ENCODE measurements at regions not wholly inside any gene's neighbourhood (a gene's known extent, or its start where the extent isn't known, plus 50 kb on each side); places are given as distances from the start of the nearest gene placed in this dataset.

DNA sequence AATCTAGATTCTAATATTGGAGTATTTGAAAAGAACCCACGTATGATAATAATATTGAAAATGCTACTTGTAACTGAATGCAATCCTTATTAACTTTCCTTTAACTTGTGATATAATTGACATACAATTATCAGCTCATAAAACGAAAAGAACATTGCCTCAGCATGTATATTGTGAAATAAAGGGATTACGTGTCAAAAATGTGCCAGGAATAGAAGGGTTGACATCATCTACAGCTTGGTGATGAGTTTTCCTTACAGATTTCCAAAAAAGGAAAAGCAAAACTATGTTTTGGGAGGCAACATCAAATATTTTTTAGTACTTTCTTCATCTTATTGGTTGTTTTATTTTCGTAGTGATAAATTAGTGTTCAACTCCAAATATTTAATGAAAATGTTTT lies 266.0 kb upstream of the PTGER4 start:
- no peaks in the 10 kb centered on the region for H3K36me3 ChIP-seq (ENCODE audit: insufficient read depth, low read length)
- no peaks in the 10 kb centered on the region for H3K9me3 ChIP-seq (ENCODE audit: insufficient read depth, low read depth, low read length)
- no peak overlapping the region for H3K4me3 ChIP-seq (ENCODE audit: low read length)
- 97% methylated on average over 2 of the region's 4 CpGs for WGBS
- no peak overlapping the region for H3K9ac ChIP-seq (ENCODE audit: low read depth, low read length)
- no peak overlapping the region for H3K27ac ChIP-seq (ENCODE audit: low read depth, low read length)
- no peaks in the 10 kb centered on the region for H3K27me3 ChIP-seq (ENCODE audit: insufficient read depth, low read length)
- H3K4me1 ChIP-seq (ENCODE audit: insufficient read depth, low read length) = no peaks in the 10 kb centered on the region; the same call in 1 of the 2 replicates

DNA sequence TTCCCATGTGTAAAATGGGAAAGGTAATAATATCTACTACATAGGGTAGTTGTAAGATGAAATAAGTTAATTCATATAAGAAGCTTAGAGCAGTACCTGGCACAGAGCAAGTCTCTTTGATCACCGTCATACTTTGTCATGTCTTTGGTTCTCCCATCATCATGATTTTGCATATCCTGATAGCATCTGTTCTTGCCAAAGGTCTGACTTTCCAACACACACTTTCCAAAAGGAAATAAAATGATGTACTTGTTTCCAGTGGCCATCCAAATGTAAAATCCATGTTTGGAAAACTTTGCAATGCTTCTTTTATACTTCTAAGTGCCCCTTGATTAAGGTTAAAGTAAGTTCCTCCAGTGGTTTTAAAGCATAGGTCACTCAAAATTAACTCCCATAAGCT lies 266.9 kb upstream of the PTGER4 start:
- Histone ChIP-seq H3K4me1 (ENCODE audit: insufficient read depth, low read length) (no peaks in the 10 kb centered on the region; the same call in 1 of the 2 replicates), H3K9me3 (ENCODE audit: insufficient read depth, low read depth, low read length) (no peaks in the 10 kb centered on the region), H3K9ac (ENCODE audit: low read depth, low read length) (no peak overlapping the region), H3K27me3 (ENCODE audit: insufficient read depth, low read length) (no peaks in the 10 kb centered on the region), H3K4me3 (ENCODE audit: low read length) (no peak overlapping the region), H3K27ac (ENCODE audit: low read depth, low read length) (no peak overlapping the region), H3K36me3 (ENCODE audit: insufficient read depth, low read length) (no peaks in the 10 kb centered on the region)
- 94% methylated on average over 1 of the region's 1 CpG for WGBS

DNA sequence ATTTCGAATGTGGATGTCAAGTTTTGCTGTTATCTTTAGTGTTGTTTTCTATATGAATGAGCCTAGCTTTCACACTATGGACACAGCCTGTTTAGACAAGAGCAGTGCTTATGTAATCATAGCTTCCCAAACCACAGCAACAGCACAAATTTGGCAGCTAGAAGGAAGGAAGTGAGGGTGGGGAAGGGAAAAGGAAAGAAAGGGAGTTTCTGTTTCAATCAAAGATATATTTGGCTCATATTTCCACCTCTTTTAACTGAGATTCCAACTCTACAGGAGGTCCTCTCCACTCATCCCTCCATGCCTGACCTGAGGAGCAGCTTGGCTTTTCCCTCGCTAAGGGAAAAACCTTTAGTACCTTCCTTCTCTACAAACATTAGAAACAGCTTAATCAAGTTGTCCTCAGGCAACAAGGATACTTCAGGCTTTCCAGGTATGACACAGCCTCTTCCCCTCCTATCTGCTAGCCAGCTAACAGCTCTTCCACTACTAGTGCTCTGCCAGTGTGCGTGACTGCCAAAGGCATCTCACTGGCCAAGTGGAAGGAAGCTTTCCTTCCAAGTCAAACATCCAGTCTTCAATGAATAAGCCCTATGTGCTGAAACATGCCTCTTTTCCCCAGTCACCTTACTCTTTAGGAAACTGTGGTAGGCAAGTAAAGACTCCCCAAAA lies 268.6 kb upstream of the PTGER4 start:
- no peaks in the 10 kb centered on the region for H3K27me3 ChIP-seq (ENCODE audit: insufficient read depth, low read length)
- H3K9ac ChIP-seq (ENCODE audit: low read depth, low read length) = no peak overlapping the region
- no peaks in the 10 kb centered on the region for H3K9me3 ChIP-seq (ENCODE audit: insufficient read depth, low read depth, low read length)
- H3K4me3 ChIP-seq (ENCODE audit: low read length) = no peak overlapping the region
- no peaks in the 10 kb centered on the region; the same call in 1 of the 2 replicates for H3K4me1 ChIP-seq (ENCODE audit: insufficient read depth, low read length)
- WGBS = 87% methylated on average over 3 of the region's 3 CpGs
- H3K36me3 ChIP-seq (ENCODE audit: insufficient read depth, low read length) = no peaks in the 10 kb centered on the region
- H3K27ac ChIP-seq (ENCODE audit: low read depth, low read length) = no peak overlapping the region

DNA sequence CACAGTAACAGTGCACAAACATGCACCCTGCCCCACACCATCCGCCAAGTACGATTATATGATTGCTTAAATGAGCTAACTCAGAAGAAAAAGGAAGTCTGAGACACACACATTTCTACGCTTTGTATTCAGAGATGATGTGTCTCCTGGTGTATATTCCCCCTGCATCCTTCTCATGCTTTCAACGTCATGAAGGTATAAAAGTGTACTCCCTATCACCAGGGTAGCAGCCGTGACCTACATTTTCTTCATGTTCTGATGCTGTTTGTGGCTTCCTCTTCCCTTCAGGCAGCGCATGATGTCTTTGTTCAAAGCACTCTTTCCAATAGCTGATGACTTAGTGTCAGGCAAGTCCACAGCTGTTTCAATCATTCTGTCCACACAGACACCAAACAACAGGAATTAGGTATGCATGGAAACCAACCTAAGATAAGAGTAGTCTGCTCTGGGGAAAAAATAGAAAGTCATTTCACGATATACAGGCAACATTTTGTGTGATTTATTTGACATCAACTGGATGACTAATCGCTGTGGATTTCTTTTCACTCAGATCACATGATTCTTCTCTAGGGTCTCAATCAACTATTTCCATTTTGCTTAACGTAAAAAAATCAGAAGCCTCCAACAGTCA lies 269.4 kb upstream of the PTGER4 start:
- no peaks in the 10 kb centered on the region; the same call in 1 of the 2 replicates for H3K4me1 ChIP-seq (ENCODE audit: insufficient read depth, low read length)
- no peak overlapping the region for H3K9ac ChIP-seq (ENCODE audit: low read depth, low read length)
- no peak overlapping the region for H3K4me3 ChIP-seq (ENCODE audit: low read length)
- H3K9me3 ChIP-seq (ENCODE audit: insufficient read depth, low read depth, low read length) = no peaks in the 10 kb centered on the region
- no peak overlapping the region for H3K27ac ChIP-seq (ENCODE audit: low read depth, low read length)
- WGBS = 89% methylated on average over 9 of the region's 9 CpGs
- no peaks in the 10 kb centered on the region for H3K36me3 ChIP-seq (ENCODE audit: insufficient read depth, low read length)
- no peaks in the 10 kb centered on the region for H3K27me3 ChIP-seq (ENCODE audit: insufficient read depth, low read length)

DNA sequence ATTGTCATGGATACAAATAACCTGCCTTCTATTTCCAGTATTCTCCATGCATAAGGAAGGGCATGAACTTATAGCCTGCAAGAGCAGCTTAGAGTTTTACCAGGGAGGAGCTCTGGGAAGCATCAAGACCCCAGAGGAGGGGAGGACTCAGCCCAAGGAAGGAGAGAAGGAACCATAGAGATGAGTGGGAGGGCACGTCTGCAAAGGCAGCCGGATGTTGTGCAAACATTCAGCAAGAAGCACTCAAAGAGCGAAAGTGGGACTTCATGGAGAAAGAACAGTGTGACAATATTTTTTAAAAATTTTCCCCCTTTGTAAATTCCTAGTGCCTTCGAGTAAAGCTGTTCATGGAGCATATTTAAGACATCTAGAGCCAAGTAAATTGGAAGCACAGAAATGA lies 270.1 kb upstream of the PTGER4 start:
- Histone ChIP-seq H3K27ac (ENCODE audit: low read depth, low read length) (no peak overlapping the region), H3K4me1 (ENCODE audit: insufficient read depth, low read length) (no peaks in the 10 kb centered on the region; the same call in 1 of the 2 replicates), H3K9ac (ENCODE audit: low read depth, low read length) (no peak overlapping the region), H3K36me3 (ENCODE audit: insufficient read depth, low read length) (no peaks in the 10 kb centered on the region), H3K27me3 (ENCODE audit: insufficient read depth, low read length) (no peaks in the 10 kb centered on the region), H3K9me3 (ENCODE audit: insufficient read depth, low read depth, low read length) (no peaks in the 10 kb centered on the region), H3K4me3 (ENCODE audit: low read length) (no peak overlapping the region)
- 84% methylated on average over 4 of the region's 4 CpGs for WGBS

DNA sequence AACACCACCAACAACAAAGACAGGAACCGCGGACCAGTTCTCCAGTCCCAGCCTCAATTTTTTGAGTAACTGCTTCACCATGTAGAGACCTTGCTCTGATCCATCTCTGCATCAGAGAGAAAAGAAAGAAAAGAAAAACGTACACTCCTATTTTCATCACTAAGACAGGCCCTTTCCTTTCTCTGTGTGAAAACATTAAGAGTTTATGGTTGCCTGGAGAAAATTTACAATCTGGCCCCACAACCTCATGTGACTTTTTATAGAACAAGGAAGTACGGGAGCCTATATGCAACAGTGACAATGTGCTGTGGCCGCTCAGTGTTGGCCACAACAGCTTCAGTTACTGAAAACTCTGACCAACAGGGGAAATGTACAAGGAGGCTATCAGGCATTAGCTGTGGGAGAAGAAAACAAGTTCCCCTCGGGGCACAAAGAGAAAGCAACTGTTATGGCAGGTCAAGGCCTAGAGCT lies 272.9 kb upstream of the PTGER4 start:
- H3K9me3 ChIP-seq (ENCODE audit: insufficient read depth, low read depth, low read length) = no peaks in the 10 kb centered on the region
- H3K4me1 ChIP-seq (ENCODE audit: insufficient read depth, low read length) = peaks cover 1% of the 10 kb centered on the region; the same call in 1 of the 2 replicates
- H3K9ac ChIP-seq (ENCODE audit: low read depth, low read length) = no peak overlapping the region
- no peak overlapping the region for H3K4me3 ChIP-seq (ENCODE audit: low read length)
- no peak overlapping the region for H3K27ac ChIP-seq (ENCODE audit: low read depth, low read length)
- WGBS = 95% methylated on average over 5 of the region's 6 CpGs
- no peaks in the 10 kb centered on the region for H3K27me3 ChIP-seq (ENCODE audit: insufficient read depth, low read length)
- H3K36me3 ChIP-seq (ENCODE audit: insufficient read depth, low read length) = no peaks in the 10 kb centered on the region

DNA sequence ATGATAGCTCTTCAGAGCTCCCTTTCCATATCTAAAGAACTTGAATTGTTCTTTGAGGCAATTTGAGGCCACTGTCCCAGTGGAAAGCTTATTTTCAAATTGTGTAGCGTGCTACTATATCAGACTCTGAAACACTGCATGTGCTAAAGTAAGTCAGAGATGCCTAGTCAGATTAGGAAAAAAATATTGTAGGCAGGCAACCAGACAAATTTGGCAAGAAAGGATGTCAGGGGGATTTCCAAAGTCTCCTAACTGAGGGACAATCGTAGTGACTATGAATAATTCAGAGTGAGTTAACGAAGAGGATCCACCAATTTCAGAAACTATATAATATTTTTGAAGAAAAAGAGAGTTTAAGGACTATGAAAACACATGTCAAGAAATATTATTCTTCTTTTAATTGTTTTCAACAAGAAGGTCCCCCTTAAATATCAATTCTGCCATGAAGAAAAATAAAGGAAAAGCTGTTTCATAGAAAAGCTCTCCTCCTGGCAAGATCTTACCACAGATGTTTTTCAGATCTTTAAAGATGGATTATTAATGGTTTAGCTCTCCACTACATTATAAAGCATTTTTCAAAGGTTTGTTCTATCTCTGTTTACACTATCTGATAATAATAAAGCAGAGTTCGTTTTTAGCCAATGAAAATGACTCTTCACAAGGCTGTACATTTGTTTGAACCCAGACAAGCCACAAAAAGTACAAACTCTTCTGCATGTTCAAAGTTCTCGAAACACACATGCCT lies 273.5 kb upstream of the PTGER4 start:
- H3K27me3 ChIP-seq (ENCODE audit: insufficient read depth, low read length) = no peaks in the 10 kb centered on the region
- no peak overlapping the region for H3K27ac ChIP-seq (ENCODE audit: low read depth, low read length)
- 94% methylated on average over 4 of the region's 5 CpGs for WGBS
- no peaks in the 10 kb centered on the region for H3K9me3 ChIP-seq (ENCODE audit: insufficient read depth, low read depth, low read length)
- peaks cover 7% of the 10 kb centered on the region; the same call in 1 of the 2 replicates for H3K4me1 ChIP-seq (ENCODE audit: insufficient read depth, low read length)
- H3K4me3 ChIP-seq (ENCODE audit: low read length) = no peak overlapping the region
- H3K36me3 ChIP-seq (ENCODE audit: insufficient read depth, low read length) = no peaks in the 10 kb centered on the region
- H3K9ac ChIP-seq (ENCODE audit: low read depth, low read length) = no peak overlapping the region

DNA sequence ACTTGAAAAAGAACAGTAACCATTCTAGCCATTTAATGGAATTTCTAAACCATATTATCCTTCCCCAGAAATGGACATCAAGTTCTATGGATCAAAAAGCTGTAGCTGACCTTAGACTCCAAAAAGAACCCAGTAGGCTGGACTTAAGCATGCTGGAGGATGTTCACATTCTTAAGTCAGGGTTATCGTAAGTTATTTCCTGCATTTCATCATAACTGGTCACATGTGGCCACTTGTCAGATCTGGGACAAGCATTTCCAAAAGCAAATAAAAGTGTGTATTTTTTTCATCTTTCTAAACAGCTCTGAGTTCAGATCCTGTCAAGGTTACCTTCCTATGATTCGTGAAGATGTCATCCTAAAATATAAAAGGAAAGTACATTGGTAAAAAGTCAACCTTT lies 274.5 kb upstream of the PTGER4 start:
- Histone ChIP-seq H3K9ac (ENCODE audit: low read depth, low read length) (no peak overlapping the region), H3K4me3 (ENCODE audit: low read length) (no peak overlapping the region), H3K27ac (ENCODE audit: low read depth, low read length) (no peak overlapping the region), H3K4me1 (ENCODE audit: insufficient read depth, low read length) (0 out of 2 replicates have a peak, but pooled peaks cover 7% of the 10 kb centered on the region), H3K9me3 (ENCODE audit: insufficient read depth, low read depth, low read length) (no peaks in the 10 kb centered on the region), H3K27me3 (ENCODE audit: insufficient read depth, low read length) (no peaks in the 10 kb centered on the region), H3K36me3 (ENCODE audit: insufficient read depth, low read length) (no peaks in the 10 kb centered on the region)
- 100% methylated on average over 2 of the region's 2 CpGs for WGBS

DNA sequence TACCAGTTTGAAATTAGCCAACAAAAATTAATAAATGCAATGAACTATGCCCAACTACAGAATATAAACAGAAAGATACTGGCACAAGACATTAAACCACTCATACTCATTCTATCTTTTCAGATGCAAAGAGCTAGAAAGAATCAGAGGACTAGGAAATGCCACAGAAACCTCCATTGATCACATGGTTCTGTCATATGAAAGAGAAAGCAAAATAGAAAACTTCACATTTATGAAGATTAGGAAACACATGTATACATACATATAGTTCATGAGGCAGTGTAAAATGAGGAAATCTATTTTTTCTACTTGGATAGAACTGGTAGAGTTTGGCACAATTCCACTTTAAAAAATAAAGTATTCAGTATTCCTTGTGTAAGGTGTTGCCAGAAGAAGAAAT lies 275.1 kb upstream of the PTGER4 start:
- Histone ChIP-seq H3K27ac (ENCODE audit: low read depth, low read length) (no peak overlapping the region), H3K9ac (ENCODE audit: low read depth, low read length) (no peak overlapping the region), H3K9me3 (ENCODE audit: insufficient read depth, low read depth, low read length) (no peaks in the 10 kb centered on the region), H3K4me1 (ENCODE audit: insufficient read depth, low read length) (0 out of 2 replicates have a peak, but pooled peaks cover 7% of the 10 kb centered on the region), H3K36me3 (ENCODE audit: insufficient read depth, low read length) (no peaks in the 10 kb centered on the region), H3K4me3 (ENCODE audit: low read length) (no peak overlapping the region), H3K27me3 (ENCODE audit: insufficient read depth, low read length) (no peaks in the 10 kb centered on the region)

DNA sequence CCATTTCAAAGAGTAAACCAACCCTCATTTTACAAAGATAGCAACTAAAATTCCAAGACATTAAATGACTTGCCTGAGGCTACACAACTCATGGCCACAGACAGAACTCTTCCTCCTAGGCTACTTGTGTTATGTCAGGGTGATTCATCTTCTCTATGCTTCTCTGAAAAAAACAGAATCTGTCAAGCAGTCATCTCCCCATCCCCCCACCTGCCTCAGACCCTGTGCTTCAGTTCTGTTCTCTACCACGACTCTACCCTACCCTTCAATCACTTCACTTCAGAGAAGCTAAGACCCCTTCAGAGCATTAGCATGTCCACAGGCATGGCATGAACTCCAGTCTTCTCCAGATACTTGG lies 277.7 kb upstream of the PTGER4 start:
- Histone ChIP-seq H3K4me3 (ENCODE audit: low read length) (no peak overlapping the region), H3K4me1 (ENCODE audit: insufficient read depth, low read length) (0 out of 2 replicates have a peak, but pooled peaks cover 7% of the 10 kb centered on the region), H3K9me3 (ENCODE audit: insufficient read depth, low read depth, low read length) (no peaks in the 10 kb centered on the region), H3K9ac (ENCODE audit: low read depth, low read length) (no peak overlapping the region), H3K27ac (ENCODE audit: low read depth, low read length) (no peak overlapping the region), H3K36me3 (ENCODE audit: insufficient read depth, low read length) (no peaks in the 10 kb centered on the region), H3K27me3 (ENCODE audit: insufficient read depth, low read length) (no peaks in the 10 kb centered on the region)
- 25% methylated on average over 1 of the region's 1 CpG for WGBS

DNA sequence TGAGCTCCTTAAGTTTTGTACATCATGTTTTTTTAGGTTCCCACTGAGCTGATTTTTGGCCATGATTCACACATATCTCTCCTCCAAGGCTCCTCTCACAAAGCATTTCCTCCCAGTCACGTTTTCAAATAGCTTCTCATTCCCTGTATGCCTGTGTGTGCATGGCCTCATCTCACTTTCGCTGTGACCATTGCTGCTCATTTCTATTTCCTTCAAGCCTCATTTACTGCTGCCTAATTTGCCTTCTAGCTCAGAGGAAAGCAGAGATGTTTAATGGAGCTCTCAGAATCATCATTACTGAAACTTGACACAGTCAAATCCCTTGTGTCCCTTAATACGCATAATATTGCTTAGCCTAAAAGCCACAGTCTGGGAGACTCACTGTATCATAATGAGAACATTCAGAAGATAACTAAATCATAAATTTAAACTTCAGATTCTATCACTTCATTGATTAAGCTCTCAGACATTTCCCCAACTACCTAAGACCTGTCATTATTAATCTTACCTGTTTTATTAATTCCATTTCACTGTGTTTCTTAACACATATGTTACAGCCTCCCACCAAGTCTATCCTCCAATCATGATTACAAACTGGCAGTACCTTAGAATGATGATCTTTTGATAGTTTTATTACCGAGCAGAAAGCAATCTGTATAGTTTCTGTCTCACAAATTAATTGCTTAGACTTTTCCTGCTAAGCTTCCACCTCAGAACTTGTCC lies 278.3 kb upstream of the PTGER4 start:
- Histone ChIP-seq H3K4me1 (ENCODE audit: insufficient read depth, low read length) (0 out of 2 replicates have a peak, but pooled peaks cover 7% of the 10 kb centered on the region), H3K9ac (ENCODE audit: low read depth, low read length) (no peak overlapping the region), H3K9me3 (ENCODE audit: insufficient read depth, low read depth, low read length) (no peaks in the 10 kb centered on the region), H3K27me3 (ENCODE audit: insufficient read depth, low read length) (no peaks in the 10 kb centered on the region), H3K27ac (ENCODE audit: low read depth, low read length) (no peak overlapping the region), H3K36me3 (ENCODE audit: insufficient read depth, low read length) (no peaks in the 10 kb centered on the region), H3K4me3 (ENCODE audit: low read length) (no peak overlapping the region)
- WGBS = 85% methylated on average over 4 of the region's 4 CpGs
